GM12874 (cell line): ENCODE measurements at regions not wholly inside any gene's neighbourhood (a gene's known extent, or its start where the extent isn't known, plus 50 kb on each side); places are given as distances from the start of the nearest gene placed in this dataset.

Experiments used
- CTCF ChIP-seq: IDR thresholded peaks from 2 replicates; pipeline ENCODE4 v1.5.1; 2011; ENCODE audit warnings: low read depth, mild to moderate bottlenecking, control low read depth, low read length, moderate library complexity; ENCODE audit not compliant: insufficient read depth

GRCh38 chr11:119802670-119803069 is 73.7 kb upstream of the NECTIN1 start:
- no peak for TF ChIP-seq CTCF

DNA sequence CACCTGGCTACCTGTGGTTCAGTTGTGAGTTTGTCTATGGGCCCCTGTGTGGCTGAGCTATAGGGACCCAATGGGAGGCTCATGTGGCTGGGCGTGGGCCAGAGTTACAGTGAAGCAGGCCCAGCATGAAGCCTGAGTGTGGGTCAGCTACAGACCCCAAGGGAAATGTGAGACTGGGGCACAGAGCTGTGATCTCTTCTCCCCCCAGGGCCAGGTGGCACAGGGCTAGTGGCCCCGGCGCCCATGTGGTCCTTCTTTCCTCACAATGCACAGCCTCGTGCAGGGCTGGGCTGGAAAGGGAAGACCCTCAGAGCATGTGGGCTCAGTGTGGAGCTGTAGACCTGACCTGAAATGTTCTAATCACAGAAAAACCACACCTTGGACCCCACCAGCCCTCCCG is 71.6 kb upstream of the NECTIN1 start:
- TF ChIP-seq CTCF: no peak

- TF ChIP-seq CTCF: no peak
Observed at GRCh38 chr11:119800171-119800570, 71.2 kb upstream of the NECTIN1 start.

DNA sequence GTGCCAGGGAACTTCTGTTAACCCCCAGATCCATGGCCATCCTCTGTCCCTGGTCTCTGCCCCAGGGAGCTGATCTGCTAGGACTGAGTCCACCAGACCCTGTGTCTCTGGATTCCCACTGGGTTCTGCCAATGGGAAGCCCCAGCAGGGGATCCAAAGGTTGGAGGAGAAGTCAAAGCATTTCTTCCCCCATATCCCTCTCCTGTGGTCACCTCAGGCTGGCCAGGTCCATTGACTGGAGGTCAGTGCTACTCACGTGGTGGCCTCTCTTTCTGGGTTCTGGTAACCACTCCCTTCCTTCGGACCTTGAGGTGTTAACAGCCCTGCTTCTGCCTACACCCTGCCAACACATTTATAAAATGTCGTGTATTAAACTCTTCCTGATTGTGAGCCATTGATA is 69.7 kb upstream of the NECTIN1 start:
- TF ChIP-seq CTCF: no peak

DNA sequence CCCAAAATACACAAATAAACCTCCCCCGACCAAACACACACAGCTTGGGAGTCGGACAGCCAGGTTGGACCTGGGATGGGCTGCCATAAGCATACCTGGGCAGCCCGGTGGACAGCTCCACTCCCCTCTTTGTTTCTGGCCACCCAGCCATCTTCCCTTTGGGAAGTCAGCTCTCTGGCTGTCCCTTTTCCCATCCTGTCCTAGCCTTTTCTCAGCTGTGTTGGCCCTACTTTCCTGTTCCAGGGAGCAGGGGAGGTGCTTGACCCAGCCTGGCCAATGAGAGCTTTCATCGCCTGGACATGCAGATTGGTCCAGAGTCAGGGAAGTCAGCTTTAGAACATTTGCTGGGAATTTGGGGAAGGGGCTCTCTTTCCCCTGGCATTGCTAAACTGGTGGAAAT is 68.7 kb upstream of the NECTIN1 start:
- TF ChIP-seq CTCF: no peak

GRCh38 chr11:119797123-119797611 is 68.2 kb upstream of the NECTIN1 start:
- no peak for TF ChIP-seq CTCF

- TF ChIP-seq CTCF: no peak
Observed at GRCh38 chr11:119796363-119797060, 67.5 kb upstream of the NECTIN1 start.
